ENCODE measurements at regions not wholly inside any gene's neighbourhood (a gene's known extent, or its start where the extent isn't known, plus 50 kb on each side); places are given as distances from the start of the nearest gene placed in this dataset.

- TF ChIP-seq CTCF (IDR thresholded peaks at IDR 0.05) (no peak), POLR2A (IDR thresholded peaks at IDR 0.05) (no peak), POLR2AphosphoS5 (IDR thresholded peaks at IDR 0.05) (no peak)
Measured at GRCh38 chrX:92213786-92214185, 434.6 kb downstream of the PCDH11X start.
